SH-SY5Y (cell line): ENCODE measurements at regions not wholly inside any gene's neighbourhood (a gene's known extent, or its start where the extent isn't known, plus 50 kb on each side); places are given as distances from the start of the nearest gene placed in this dataset.

Experiments
- GATA2 ChIP-seq: IDR thresholded peaks from 2 replicates; pipeline ENCODE4 v1.6.1; 2011; ENCODE audit warnings: mild to moderate bottlenecking, low read depth, low read length
- GATA3 ChIP-seq: IDR thresholded peaks from 2 replicates; pipeline ENCODE4 v1.6.1; 2011; ENCODE audit warnings: low read depth, mild to moderate bottlenecking, low read length, moderate library complexity

DNA sequence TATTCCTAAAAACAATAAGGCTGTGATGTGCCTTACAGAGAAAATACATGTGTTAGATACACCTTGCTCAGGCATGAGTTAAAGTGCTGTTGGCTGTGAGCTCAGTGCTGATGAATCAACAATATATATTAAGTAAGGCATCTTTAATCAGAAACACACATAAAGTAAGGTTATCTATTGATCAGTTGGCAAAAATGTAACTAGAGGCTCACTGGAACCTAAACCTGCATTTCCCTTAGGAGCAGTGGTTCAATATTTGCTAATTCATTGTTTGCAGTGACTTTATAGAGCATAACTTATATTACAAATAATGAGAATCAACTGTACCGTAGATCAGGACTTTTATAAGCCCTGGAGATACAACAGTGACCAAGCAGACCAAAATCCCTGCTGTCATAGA, 77.0 kb upstream of the CYP1B1 start:
- TF ChIP-seq GATA2: no peak
- TF ChIP-seq GATA3: no peak
